ENCODE measurements at regions not wholly inside any gene's neighbourhood (a gene's known extent, or its start where the extent isn't known, plus 50 kb on each side); places are given as distances from the start of the nearest gene placed in this dataset.

- TF ChIP-seq, protein P1, sequence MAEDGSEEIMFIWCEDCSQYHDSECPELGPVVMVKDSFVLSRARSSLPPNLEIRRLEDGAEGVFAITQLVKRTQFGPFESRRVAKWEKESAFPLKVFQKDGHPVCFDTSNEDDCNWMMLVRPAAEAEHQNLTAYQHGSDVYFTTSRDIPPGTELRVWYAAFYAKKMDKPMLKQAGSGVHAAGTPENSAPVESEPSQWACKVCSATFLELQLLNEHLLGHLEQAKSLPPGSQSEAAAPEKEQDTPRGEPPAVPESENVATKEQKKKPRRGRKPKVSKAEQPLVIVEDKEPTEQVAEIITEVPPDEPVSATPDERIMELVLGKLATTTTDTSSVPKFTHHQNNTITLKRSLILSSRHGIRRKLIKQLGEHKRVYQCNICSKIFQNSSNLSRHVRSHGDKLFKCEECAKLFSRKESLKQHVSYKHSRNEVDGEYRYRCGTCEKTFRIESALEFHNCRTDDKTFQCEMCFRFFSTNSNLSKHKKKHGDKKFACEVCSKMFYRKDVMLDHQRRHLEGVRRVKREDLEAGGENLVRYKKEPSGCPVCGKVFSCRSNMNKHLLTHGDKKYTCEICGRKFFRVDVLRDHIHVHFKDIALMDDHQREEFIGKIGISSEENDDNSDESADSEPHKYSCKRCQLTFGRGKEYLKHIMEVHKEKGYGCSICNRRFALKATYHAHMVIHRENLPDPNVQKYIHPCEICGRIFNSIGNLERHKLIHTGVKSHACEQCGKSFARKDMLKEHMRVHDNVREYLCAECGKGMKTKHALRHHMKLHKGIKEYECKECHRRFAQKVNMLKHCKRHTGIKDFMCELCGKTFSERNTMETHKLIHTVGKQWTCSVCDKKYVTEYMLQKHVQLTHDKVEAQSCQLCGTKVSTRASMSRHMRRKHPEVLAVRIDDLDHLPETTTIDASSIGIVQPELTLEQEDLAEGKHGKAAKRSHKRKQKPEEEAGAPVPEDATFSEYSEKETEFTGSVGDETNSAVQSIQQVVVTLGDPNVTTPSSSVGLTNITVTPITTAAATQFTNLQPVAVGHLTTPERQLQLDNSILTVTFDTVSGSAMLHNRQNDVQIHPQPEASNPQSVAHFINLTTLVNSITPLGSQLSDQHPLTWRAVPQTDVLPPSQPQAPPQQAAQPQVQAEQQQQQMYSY (CRISPR knock-in tag; IDR thresholded peaks at IDR 0.05), result no peak
- TF ChIP-seq DPF2 (CRISPR knock-in tag; IDR thresholded peaks at IDR 0.05; ENCODE audit: borderline replicate concordance, low read depth) (0 out of 2 replicates have a peak, but pooled peaks have one; percentile 41), EZH2 (conservative IDR thresholded peaks at IDR 0.05; ENCODE audit: low read depth, low read length) (no peak), NRL (CRISPR knock-in tag; IDR thresholded peaks at IDR 0.05; ENCODE audit: borderline replicate concordance) (no peak), ZNF879 (CRISPR knock-in tag; IDR thresholded peaks at IDR 0.05) (no peak), ZNF160 (CRISPR knock-in tag; IDR thresholded peaks at IDR 0.05) (no peak), PREB (CRISPR knock-in tag; IDR thresholded peaks at IDR 0.05) (no peak), SSRP1 (CRISPR knock-in tag; IDR thresholded peaks at IDR 0.05) (no peak), HMGA1 (CRISPR knock-in tag; conservative IDR thresholded peaks at IDR 0.05) (no peak), ZNF292 (CRISPR knock-in tag; IDR thresholded peaks at IDR 0.05; ENCODE audit: borderline replicate concordance, low read depth) (0 out of 2 replicates have a peak, but pooled peaks have one; percentile 33), THAP11 (CRISPR knock-in tag; IDR thresholded peaks at IDR 0.05) (peak; percentile 41; the same call in 1 of the 2 replicates), NFE2L1 (CRISPR knock-in tag; IDR thresholded peaks at IDR 0.05; ENCODE audit: borderline replicate concordance) (no peak), KLF13 (CRISPR knock-in tag; IDR thresholded peaks at IDR 0.05) (no peak), ZSCAN29 (CRISPR knock-in tag; conservative IDR thresholded peaks at IDR 0.05) (no peak), MYNN (CRISPR knock-in tag; IDR thresholded peaks at IDR 0.05; ENCODE audit: low read depth) (no peak), RFX3 (CRISPR knock-in tag; IDR thresholded peaks at IDR 0.05) (no peak), SKIL (CRISPR knock-in tag; IDR thresholded peaks at IDR 0.05; ENCODE audit: borderline replicate concordance) (peak; percentile 33; the same call in 1 of the 2 replicates), SMC3 (IDR thresholded peaks at IDR 0.05; ENCODE audit: low read length) (no peak), ZNF644 (CRISPR knock-in tag; IDR thresholded peaks at IDR 0.05; ENCODE audit: low read depth) (0 out of 2 replicates have a peak, but pooled peaks have one; percentile 49)
- TF ChIP-seq, protein P2, sequence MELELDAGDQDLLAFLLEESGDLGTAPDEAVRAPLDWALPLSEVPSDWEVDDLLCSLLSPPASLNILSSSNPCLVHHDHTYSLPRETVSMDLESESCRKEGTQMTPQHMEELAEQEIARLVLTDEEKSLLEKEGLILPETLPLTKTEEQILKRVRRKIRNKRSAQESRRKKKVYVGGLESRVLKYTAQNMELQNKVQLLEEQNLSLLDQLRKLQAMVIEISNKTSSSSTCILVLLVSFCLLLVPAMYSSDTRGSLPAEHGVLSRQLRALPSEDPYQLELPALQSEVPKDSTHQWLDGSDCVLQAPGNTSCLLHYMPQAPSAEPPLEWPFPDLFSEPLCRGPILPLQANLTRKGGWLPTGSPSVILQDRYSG (CRISPR knock-in tag; IDR thresholded peaks at IDR 0.05), result no peak
- TF ChIP-seq, protein P3, sequence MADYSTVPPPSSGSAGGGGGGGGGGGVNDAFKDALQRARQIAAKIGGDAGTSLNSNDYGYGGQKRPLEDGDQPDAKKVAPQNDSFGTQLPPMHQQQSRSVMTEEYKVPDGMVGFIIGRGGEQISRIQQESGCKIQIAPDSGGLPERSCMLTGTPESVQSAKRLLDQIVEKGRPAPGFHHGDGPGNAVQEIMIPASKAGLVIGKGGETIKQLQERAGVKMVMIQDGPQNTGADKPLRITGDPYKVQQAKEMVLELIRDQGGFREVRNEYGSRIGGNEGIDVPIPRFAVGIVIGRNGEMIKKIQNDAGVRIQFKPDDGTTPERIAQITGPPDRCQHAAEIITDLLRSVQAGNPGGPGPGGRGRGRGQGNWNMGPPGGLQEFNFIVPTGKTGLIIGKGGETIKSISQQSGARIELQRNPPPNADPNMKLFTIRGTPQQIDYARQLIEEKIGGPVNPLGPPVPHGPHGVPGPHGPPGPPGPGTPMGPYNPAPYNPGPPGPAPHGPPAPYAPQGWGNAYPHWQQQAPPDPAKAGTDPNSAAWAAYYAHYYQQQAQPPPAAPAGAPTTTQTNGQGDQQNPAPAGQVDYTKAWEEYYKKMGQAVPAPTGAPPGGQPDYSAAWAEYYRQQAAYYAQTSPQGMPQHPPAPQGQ (CRISPR knock-in tag; IDR thresholded peaks at IDR 0.05; ENCODE audit: borderline replicate concordance), result no peak
These were observed 73.3 kb downstream of the PTHLH start (continued) for GRCh38 chr12:27899151-27899661.

All from HepG2 (cell line).